ENCODE measurements at regions not wholly inside any gene's neighbourhood (a gene's known extent, or its start where the extent isn't known, plus 50 kb on each side); places are given as distances from the start of the nearest gene placed in this dataset.

DNA sequence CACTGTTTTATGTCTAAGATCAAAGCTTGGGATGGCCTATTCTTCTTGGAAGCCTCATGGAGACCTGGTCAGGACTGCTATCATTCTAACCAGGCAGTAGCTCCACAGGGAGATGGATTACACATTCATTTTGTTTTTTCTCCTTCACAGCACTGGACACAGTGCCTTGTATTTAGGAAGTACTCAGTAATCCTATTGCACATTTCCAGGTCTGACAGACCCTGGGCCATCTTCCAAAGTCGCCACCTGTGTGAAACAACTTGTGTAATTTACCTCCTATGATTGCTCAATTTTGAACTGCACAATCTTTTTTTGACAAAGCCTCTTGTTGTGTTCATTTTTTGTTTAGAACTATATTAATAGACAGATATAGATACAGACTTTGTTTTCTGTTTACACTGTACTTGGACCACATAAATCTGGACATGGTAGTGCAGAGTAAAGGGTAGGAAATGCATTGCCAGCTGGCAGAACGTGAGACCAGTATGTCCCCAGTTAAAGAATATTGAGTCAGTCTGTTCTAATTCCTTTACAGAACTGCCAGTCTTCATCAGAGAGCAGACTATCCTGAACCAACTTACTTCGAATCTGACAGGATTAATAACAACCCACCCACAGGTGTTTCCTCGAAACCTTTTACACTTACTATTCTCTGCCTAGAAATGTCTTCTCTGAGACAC is 277.8 kb upstream of the CYRIA start:
- TF ChIP-seq SIN3A (IDR thresholded peaks at IDR 0.05; ENCODE audit: low read depth) (no peak), POLR2A (IDR thresholded peaks at IDR 0.05; ENCODE audit: borderline replicate concordance, extremely low read depth, insufficient read depth, insufficient read length) (no peak), CTCF (IDR thresholded peaks at IDR 0.05 in 2 of 3, conservative IDR thresholded peaks at IDR 0.05 in 1 of 3; ENCODE audit: borderline replicate concordance in 1 of 3, insufficient read depth in 1 of 3, low read depth in 2 of 3, low read length in 2 of 3) (no peak), CBX3 (IDR thresholded peaks at IDR 0.05; ENCODE audit: low read depth) (no peak), RAD21 (IDR thresholded peaks at IDR 0.05; ENCODE audit: low read depth) (no peak), EZH2 (IDR thresholded peaks at IDR 0.05) (no peak), TCF7L2 (IDR thresholded peaks at IDR 0.05; ENCODE audit: borderline replicate concordance, extremely low read depth, insufficient read depth, insufficient read length) (no peak), SP1 (IDR thresholded peaks at IDR 0.05; ENCODE audit: low read depth) (no peak), EZH2phosphoT487 (IDR thresholded peaks at IDR 0.05; ENCODE audit: borderline replicate concordance) (no peak), ELF1 (IDR thresholded peaks at IDR 0.05; ENCODE audit: borderline replicate concordance, low read depth) (no peak), POLR2AphosphoS5 (IDR thresholded peaks at IDR 0.05; ENCODE audit: low read depth, low read length) (no peak)
- TF ChIP-seq, protein P1, sequence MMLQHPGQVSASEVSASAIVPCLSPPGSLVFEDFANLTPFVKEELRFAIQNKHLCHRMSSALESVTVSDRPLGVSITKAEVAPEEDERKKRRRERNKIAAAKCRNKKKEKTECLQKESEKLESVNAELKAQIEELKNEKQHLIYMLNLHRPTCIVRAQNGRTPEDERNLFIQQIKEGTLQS (IDR thresholded peaks at IDR 0.05) = no peak
- TF ChIP-seq, protein P2, sequence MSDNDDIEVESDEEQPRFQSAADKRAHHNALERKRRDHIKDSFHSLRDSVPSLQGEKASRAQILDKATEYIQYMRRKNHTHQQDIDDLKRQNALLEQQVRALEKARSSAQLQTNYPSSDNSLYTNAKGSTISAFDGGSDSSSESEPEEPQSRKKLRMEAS (IDR thresholded peaks at IDR 0.05) = no peak
- TF ChIP-seq, protein P3, sequence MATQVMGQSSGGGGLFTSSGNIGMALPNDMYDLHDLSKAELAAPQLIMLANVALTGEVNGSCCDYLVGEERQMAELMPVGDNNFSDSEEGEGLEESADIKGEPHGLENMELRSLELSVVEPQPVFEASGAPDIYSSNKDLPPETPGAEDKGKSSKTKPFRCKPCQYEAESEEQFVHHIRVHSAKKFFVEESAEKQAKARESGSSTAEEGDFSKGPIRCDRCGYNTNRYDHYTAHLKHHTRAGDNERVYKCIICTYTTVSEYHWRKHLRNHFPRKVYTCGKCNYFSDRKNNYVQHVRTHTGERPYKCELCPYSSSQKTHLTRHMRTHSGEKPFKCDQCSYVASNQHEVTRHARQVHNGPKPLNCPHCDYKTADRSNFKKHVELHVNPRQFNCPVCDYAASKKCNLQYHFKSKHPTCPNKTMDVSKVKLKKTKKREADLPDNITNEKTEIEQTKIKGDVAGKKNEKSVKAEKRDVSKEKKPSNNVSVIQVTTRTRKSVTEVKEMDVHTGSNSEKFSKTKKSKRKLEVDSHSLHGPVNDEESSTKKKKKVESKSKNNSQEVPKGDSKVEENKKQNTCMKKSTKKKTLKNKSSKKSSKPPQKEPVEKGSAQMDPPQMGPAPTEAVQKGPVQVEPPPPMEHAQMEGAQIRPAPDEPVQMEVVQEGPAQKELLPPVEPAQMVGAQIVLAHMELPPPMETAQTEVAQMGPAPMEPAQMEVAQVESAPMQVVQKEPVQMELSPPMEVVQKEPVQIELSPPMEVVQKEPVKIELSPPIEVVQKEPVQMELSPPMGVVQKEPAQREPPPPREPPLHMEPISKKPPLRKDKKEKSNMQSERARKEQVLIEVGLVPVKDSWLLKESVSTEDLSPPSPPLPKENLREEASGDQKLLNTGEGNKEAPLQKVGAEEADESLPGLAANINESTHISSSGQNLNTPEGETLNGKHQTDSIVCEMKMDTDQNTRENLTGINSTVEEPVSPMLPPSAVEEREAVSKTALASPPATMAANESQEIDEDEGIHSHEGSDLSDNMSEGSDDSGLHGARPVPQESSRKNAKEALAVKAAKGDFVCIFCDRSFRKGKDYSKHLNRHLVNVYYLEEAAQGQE (IDR thresholded peaks at IDR 0.05; ENCODE audit: low read depth) = no peak

All from HCT116 (cell line).